ENCODE measurements at regions not wholly inside any gene's neighbourhood (a gene's known extent, or its start where the extent isn't known, plus 50 kb on each side); places are given as distances from the start of the nearest gene placed in this dataset.

GRCh38 chr20:60837173-60837770 lies 414.8 kb upstream of the CDH4 start:
- DNase-seq (ENCODE audit: low spot score), result no peak

GRCh38 chr20:60838297-60838696 lies 413.8 kb upstream of the CDH4 start:
- DNase-seq (ENCODE audit: low spot score), result no peak

- no peak for DNase-seq (ENCODE audit: low spot score)
Observed at GRCh38 chr20:60840971-60841370, 411.1 kb upstream of the CDH4 start.

GRCh38 chr20:60845146-60845545 lies 406.9 kb upstream of the CDH4 start:
- no peak for DNase-seq (ENCODE audit: low spot score)

- no peak for DNase-seq (ENCODE audit: low spot score)
Observed at GRCh38 chr20:60851826-60852704, 400.0 kb upstream of the CDH4 start.

GRCh38 chr20:60857708-60858107 lies 394.4 kb upstream of the CDH4 start:
- DNase-seq (ENCODE audit: low spot score), result no peak

- no peak for DNase-seq (ENCODE audit: low spot score)
Observed at GRCh38 chr20:60862601-60863000, 389.5 kb upstream of the CDH4 start.

GRCh38 chr20:60863548-60863947 lies 388.5 kb upstream of the CDH4 start:
- DNase-seq (ENCODE audit: low spot score), result no peak

GRCh38 chr20:60867589-60867988 lies 384.5 kb upstream of the CDH4 start:
- no peak for DNase-seq (ENCODE audit: low spot score)

GRCh38 chr20:60868316-60868891 lies 383.7 kb upstream of the CDH4 start:
- no peak for DNase-seq (ENCODE audit: low spot score)

- no peak for DNase-seq (ENCODE audit: low spot score)
Observed at GRCh38 chr20:60869087-60869486, 383.0 kb upstream of the CDH4 start.

GRCh38 chr20:60869625-60870024 lies 382.4 kb upstream of the CDH4 start:
- DNase-seq (ENCODE audit: low spot score), result no peak

- DNase-seq (ENCODE audit: low spot score), result no peak
Observed at GRCh38 chr20:60870040-60870439, 382.0 kb upstream of the CDH4 start.

GRCh38 chr20:60872224-60872623 lies 379.8 kb upstream of the CDH4 start:
- no peak for DNase-seq (ENCODE audit: low spot score)

- DNase-seq (ENCODE audit: low spot score), result no peak
Observed at GRCh38 chr20:60877071-60877857, 374.8 kb upstream of the CDH4 start.

- DNase-seq (ENCODE audit: low spot score), result no peak
Observed at GRCh38 chr20:60882836-60883235, 369.2 kb upstream of the CDH4 start.

- DNase-seq (ENCODE audit: low spot score), result no peak
Observed at GRCh38 chr20:60883496-60883895, 368.6 kb upstream of the CDH4 start.

- DNase-seq (ENCODE audit: low spot score), result no peak
Observed at GRCh38 chr20:60884277-60884676, 367.8 kb upstream of the CDH4 start.

- no peak for DNase-seq (ENCODE audit: low spot score)
Observed at GRCh38 chr20:60888771-60889170, 363.3 kb upstream of the CDH4 start.

GRCh38 chr20:60892095-60892813 lies 359.8 kb upstream of the CDH4 start:
- DNase-seq (ENCODE audit: low spot score), result no peak

- no peak for DNase-seq (ENCODE audit: low spot score)
Observed at GRCh38 chr20:60894091-60894490, 358.0 kb upstream of the CDH4 start.

Data from ureter (tissue), 1 donor.